Hypothalamus (tissue), 51 donors: ENCODE measurements at regions not wholly inside any gene's neighbourhood (a gene's known extent, or its start where the extent isn't known, plus 50 kb on each side); places are given as distances from the start of the nearest gene placed in this dataset.
"Not testable (repeated sequence)": the region's sequence is repeated elsewhere in the genome, so short reads cannot be mapped to it uniquely, and the experiment has no call there.

ENCODE experiments used
- DNase-seq, 51 donors: peaks; one replicate each; lab custom pipeline; 2025; lab: John Stamatoyannopoulos, UW

DNA sequence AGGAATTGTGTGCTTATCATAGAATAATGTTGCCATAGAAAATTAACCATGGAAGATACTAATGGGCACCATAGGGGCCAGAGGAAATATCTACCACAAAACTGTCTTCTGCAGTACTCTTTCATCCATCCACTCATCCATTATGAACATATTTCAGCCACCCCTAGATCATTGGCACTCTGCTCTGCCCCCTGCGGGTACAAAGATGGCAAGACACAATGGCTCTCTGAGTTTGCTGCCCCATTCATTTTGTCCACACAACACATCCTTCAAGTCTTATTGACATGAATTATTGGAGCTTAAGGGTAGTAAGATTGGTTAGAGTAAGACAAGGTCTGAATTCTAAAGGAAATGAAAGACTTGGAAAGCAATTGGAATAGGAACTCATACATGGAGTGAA lies 1224.7 kb upstream of the CELF4 start:
- no peak for DNase-seq

DNA sequence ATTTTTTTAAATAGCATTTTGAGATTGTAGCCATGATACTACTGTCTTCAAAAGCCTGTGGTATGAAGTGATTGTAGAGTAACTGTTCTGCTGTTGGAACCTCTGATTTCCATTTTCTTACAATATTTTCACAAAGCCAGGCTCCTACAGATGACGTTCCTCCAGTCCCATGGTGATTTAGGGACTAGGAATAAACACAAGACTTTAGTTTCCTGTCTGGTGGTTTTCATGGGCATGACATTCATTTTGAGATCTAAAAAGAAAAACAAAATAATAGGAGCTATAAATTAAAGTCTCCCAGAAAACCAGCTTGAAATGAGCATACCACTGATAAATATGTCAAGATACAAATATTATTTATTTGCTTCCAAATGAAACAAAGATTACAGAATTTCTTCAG lies 1223.5 kb upstream of the CELF4 start:
- DNase-seq = no peak

DNA sequence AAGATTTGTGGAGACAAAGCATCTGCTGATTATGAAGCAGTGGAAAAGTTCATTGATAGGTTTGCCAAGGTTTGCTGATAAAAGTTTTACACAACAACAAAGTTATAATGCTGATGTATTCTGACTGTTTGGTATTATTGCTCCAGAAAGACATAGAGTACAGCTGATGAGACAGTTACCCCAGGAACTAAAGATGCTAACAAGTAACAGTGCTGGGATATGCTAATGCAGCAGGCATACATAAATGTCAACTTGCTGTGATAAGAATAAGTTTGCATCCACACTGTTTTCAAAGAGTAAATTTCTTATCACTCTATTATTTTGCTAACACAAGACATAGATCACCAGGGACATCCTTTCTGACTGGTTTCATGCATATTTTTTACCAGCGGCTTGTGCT lies 1221.3 kb upstream of the CELF4 start:
- DNase-seq = no peak

DNA sequence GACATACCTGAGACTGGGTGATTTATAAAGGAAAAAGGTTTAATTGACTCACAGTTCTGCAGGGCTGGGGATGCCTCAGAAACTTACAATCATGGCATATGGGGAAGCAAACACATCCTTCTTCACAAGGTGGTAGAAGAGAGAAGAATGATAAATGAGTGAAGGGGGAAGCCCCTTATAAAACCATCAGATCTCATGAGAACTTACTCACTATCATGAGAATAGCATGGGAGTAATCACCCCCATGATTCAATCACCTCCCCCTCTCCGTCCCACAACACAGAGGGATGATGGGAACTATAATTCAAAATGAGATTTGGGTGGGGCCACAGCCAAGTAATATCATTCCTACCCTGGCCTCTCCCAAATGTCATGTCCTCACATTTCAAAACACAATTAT lies 1206.0 kb upstream of the CELF4 start:
- not testable (repeated sequence) for DNase-seq

DNA sequence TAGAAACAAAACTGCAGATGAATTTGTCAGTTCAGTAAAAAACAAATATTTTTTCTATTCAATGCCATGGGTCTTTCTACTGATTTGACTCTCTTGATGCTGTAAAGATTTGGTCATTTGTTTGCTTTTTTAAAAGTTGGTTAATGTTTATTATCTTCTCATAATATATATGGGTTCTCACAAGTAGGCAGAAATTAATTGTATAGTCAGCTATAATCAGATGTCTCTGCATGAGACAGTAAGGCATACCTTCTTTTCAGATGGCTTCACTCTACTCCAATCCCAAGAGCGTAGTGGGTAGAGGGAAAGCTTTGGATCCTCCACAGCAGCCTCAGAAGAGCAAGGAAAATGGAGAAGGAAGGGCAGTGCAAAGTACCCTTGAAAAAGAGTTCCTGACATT lies 1202.9 kb upstream of the CELF4 start:
- DNase-seq = no peak

DNA sequence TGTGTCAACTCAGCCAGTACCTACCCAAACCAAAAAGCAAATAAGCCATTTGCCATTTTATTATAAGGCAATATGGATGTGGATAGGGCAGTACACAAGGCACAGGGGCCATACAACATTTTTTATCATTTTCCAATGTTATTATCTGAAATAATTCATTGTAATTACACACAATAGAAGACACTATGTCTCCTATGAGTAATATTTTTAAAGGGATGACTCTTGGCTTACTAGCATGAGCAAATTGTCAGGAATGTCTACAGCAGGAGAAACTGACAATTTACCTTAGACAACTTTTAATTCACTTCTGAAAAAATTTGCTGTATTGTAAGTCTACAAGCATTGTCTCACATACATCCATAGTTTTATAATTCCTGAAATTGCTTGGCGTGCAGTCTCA lies 1193.9 kb upstream of the CELF4 start:
- no peak for DNase-seq

DNA sequence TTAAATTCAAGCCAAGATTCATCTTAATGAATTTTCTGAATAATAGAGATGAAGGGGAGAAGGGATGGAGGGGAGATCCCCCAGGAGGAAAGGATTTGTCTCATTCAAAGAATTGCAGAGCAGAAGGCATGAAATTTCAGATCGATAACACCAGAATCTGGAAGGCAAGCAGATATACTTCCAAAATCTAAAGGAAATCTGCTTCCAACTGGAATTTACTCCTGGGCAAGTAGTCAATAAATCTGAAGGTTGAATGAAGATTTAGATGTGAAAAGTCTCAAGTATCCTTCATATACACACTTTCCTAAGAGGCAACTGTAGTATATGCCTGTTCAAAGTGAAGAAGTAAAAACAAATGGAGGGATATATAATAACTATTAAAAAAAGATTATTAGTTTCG lies 1190.8 kb upstream of the CELF4 start:
- no peak for DNase-seq

DNA sequence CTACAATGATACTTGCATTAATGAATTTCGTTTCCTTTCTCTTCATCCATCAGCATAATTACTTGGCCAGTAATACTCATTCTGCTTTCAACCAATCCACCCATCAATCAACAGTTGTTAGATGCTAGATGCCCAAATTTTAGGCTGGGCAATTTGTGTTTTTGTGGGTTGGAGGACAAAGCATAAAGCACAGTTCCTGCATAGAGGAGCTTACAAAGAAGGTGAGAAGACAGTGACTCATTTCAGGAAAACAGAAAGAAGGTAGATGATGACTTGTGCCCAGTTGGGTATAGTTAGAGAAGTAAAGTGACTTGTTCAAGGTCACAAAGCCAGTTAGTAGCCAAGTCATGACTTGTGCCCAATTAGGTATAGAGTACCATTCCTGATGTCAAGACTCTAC lies 1186.8 kb upstream of the CELF4 start:
- no peak for DNase-seq

DNA sequence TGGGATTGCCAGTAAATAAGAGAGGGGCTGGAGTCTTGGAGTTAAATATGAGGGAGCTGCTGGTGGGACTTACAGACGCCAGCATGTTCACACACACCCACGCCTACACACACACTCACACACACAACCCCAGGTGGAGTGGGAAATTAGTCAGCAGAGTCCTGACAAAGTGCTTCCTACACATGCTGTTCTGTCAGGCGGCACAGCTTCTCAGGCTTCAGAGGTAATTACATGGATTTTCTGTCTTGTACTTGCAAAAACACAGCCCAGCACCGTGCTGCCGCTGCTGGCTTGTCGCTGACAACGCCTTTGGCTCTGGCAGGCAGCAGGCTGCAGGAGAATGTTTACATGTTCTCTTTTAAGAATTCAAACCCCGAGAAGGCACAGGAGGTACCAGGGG lies 1186.3 kb upstream of the CELF4 start:
- peak in 16 of 51 donors; percentile 0 to 69 (median 10) for DNase-seq

DNA sequence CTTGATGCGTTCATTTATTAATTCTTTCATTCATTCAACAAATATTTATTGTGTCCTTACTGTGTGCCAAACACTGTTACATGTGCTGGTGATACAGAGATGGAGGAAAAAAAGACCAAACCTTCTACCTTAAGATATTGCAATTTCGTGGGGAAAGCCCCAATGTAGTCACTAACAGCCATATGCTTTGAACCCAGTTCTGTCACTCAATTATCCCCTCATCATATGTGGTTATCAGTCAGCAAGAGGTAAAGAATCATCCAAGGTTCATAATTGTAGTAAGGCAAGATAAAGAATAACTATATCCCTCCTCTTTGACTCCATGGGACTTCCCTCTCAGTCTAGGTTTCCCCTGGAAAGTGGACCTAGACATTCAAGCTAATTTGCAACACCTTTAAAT lies 1185.6 kb upstream of the CELF4 start:
- no peak for DNase-seq

DNA sequence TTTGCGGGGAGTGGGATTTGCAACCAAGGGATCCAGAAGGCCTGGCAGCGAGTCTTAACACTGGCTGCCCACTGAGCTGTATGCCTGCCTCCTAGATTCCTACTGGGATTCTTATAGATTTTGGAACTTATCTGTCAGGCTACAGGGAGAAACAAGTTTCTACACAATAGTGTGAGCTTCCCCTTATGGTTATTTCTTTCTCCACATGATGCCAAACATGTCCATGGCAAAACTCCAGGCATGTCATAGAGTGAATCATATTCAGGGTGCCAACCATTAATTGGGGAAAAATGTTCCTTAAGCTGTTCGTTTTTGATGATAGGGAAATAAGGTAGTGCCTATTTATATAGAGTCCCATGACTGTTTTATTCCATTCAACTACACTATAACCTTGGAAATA lies 1185.2 kb upstream of the CELF4 start:
- no peak for DNase-seq

DNA sequence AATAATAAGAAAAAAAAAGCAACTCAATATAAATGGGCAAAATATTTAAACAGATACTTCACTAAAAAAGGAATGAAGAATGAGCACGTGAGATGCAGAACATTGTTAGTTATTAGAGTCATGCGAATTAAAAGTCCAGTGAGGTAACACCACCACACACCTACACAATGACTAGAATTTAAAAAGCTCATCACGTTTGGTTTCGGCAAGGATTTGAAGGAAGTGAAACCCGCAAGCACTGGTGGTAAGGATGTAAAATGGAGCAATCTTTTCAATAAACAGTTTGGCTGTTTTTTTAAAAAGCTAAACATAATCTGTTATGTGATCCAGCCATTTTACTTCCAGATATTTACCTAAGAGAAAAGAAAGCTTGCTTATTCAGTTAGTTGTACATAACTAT lies 1181.6 kb upstream of the CELF4 start:
- no peak for DNase-seq

DNA sequence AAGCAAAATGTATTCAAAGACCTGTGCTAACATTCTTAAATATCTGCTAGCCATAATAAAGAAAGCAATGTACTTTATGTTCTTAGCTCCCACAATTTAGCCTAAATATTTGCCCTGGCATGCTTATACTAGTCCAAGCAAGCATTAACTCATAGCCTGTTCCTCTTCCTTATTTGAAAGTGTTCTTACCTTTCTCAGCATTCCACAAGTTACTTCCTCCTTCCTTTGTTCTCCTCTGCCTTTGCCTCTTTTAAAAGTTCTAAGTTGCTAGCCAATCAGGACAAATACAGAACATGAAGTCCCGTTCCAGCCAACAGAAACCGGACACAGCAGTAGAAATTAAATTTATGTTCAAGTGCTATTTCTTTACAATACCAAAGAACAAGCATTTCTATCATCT lies 1154.6 kb upstream of the CELF4 start:
- DNase-seq = not testable (repeated sequence)

DNA sequence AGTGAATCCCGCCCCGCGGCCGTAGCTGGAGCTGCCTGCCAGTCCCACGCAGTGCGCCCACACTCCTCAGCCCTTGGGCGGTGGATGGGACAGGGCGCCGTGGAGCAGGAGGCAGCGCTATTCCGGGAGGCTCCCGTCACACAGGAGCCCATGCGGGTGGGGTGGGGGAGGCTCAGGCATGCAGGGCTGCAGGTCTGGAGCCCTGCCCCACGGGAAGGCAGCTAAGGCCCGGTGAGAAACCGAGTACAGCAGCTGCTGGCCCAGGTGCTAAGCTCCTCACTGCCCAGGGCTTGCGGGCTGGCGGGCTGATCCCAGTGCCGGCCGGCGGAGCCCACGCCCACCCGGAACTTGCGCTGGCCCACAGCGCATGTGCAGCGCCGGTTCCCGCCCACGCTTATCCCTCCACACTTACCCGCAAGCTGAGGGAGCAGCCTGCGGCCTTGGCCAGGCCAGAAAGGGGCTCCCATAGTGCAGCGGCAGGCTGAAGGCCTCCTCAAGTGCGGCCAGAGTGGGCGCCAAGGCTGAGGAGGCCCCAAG lies 1152.8 kb upstream of the CELF4 start:
- DNase-seq = no peak

DNA sequence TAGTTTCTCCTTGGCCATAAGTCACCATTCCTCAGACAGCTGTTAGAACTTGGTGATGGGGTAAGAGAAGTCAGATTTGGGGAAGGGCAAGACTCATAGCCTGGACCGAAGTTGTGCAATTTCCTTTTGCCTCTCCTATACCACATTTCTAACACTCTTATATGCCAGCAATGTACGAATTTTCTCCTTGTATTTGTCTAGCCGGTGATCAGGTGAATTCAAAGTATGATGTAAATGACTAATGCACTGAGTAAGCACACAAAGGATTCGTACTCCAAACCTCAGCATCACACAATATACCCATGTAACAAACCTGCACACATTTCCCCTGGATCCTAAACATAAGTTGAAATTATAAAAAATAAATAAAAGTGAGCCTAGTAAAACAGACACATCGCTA lies 1143.5 kb upstream of the CELF4 start:
- no peak for DNase-seq

DNA sequence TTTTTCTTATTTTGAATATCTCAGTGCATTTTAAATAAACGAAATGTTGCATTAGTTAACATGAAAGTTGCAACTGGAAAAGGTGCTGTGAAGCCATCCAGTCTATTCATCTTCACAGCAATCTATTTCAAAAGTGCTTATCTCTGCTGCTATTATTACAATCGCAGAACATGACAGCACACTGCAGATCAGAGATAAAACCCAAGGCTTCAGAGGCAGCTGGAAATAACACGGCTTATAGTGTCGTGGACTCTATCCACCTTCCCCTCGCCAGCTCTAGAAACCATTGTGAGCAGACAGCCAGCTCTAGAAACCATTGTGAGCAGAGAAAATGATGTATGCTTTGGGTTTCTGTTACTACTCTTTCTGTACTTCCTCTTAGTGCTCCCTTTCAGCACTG lies 1140.8 kb upstream of the CELF4 start:
- DNase-seq = no peak

DNA sequence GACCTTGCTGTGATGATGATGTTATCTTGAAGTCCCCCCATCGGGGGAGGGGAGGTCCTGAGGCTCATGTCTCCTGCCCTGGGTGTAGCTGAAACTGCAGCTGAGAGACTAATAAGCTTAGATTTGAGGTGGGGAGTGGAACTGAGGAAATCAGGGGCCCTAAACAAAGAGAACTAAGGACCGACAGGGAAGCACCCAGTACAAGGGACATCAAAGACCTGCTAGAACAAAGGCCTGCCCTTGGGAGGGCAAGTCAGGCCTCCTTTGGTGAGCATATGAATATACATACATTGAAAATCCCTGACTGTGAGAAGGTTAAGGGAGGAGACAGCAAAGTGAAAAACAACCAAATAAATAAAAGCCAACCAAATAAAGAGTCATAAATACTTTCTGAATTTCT lies 1132.5 kb upstream of the CELF4 start:
- no peak for DNase-seq

DNA sequence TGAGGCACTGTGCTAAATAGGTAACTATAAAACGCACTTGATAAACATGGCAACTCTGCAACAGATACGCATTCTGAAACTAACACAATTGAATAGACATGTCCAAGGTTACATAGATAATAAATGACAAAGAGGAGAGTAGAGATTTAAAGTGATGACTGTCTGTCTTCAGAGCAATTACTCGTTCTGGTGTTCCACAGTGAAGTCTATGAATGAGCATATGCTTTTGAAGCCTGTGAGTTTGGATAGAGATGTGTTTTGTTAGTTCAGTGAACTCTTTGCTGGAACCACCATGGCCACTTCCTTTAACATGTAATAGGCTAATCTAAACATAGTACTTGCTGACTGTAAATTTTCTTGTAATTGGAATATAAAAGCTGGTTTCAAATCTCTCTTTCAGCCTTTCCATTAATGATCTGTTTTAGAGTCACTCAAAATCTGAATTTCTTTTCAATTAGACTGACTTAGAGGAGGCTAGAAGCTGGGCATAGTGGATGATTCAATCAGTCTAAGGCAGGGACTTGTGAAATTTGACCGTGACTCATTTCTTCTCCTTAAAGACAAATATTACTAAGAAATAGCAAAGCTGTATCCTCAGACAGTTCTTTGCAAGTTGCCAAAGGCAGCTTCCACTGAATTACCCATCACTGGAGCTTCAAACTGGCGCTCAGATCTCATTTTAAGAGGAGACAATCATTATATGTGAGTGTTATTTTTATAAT lies 1130.1 kb upstream of the CELF4 start:
- no peak for DNase-seq

DNA sequence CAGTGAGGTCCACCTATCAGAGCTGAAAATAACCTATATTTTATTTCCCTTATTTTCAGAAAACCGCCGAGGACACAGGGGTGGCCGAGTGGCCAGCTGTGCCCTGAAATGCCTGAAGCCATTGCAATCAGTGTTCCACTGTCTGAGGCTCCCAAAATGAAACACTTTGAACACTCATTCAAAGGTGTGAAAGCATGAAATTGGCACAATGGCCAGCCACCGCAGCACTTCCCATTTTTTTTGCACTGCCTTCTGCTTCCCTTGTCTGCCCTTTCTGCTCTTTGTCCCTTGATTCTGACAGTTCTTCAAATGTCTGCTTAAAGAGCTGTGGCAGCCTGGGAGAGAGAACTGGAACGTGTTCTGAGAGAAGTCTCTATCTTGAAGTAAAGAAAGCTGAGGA lies 1127.5 kb upstream of the CELF4 start:
- DNase-seq = no peak

DNA sequence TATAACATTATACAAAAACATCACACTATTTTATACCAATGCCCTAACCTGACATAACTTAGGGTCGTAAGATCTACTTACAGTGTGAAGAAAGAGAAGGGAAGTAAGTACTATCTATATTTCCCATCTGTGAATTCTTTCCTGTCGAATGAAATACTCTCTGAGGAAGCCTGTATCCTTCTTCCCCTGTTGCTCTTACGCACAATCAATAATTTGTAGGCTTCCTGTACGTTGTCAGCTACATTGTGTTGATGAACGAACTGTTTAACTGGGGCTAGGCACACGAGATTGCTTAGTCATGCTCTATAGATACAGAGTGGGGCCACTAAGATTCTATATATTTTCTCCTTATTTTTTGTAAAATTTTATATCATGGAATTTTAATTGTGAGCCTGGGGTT lies 1125.0 kb upstream of the CELF4 start:
- DNase-seq = no peak

DNA sequence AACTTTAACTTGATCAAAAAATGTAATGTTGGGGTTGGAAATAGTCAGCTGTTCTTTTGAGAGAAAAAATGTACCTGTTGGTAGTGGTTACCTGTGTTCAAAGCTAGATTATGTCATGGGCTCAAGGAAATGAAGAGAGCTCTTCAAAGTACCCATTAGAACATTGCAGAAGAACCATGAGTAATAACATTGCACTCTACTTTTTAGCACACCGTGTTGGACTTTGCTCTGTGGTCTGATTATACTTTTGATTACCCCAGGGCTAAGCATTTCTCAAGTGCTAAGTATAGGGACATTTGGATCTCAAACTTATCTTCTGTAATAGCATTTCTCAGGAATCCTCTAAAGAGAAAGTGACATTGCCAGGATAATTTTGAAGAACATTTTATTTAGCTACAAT lies 1122.8 kb upstream of the CELF4 start:
- no peak for DNase-seq

DNA sequence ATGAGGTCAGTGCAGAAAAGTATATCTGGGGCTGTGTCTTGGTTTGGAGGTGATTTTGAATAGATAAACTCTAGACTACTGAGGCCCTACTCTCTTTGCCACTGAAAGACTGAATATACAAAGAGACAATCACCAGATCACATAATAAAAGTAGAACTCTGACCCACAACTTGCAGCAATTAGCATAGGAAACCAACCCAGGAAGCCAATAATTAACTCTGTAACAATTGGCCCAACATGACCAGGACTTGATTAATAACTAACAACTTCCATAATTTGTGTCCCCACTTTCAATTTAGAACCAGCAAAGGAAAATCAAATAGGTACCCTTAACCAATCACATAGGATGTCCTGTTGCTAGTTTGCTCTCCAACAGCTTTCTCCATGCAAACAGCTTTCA lies 1104.9 kb upstream of the CELF4 start:
- no peak for DNase-seq

DNA sequence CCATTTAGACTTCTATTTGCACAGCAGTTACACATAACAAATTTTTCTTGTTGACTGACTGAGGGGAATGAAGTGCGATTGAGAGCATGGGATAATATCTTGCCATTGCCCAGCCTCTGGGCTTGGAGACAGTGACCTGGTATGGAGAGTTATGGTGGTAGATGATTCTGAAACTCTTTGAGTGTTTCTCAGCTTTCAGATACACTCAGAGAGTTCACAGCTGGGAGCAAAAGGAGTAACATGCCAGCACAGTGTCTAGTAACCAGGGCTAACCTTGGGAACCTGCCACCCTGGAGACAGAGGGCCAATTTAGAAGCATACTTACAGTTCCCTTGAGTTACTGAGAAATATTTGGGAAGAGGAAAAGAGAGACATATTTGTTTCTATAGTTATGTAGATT lies 1099.3 kb upstream of the CELF4 start:
- no peak for DNase-seq
